Pancreas (tissue), 10 donors: ENCODE measurements at regions not wholly inside any gene's neighbourhood (a gene's known extent, or its start where the extent isn't known, plus 50 kb on each side); places are given as distances from the start of the nearest gene placed in this dataset.
A peak's percentile ranks its signal among the peaks of the same experiment; 100 is the strongest.

Experiments
- ATAC-seq, 4 donors: fragments of 200-7000 bp; cut with Tn5 transposase; one replicate each; pipeline versions ENCODE4 v1.8.0 to v1.9.1; 2020; ENCODE audit warnings: mild to moderate bottlenecking in 4 of 4, moderate library complexity in 4 of 4
- DNase-seq, 6 donors: peaks; one replicate each; pipeline ENCODE4 v3.0.0-alpha.2; 2020
- FAIRE-seq: peaks from 2 replicates; lab custom pipeline; 2012; peaks lifted over from hg19 to GRCh38; lab: Jason Lieb, UNC
- H3K27ac ChIP-seq, 4 donors: fragments of 200-600 bp; sonication (generic); 1 replicate in 3 of 4; 2 replicates in 1 of 4; pipeline versions ENCODE4 v1.5.0 to v1.8.0; 2020
- H3K27me3 ChIP-seq, 4 donors: fragments of 200-600 bp; one replicate each; pipeline ENCODE4 v1.8.0; 2021
- H3K36me3 ChIP-seq, 3 donors: fragments of 200-600 bp; sonication (generic) in 1 of 3; one replicate each; pipeline versions ENCODE4 v1.5.0 to v1.8.0; 2020 to 2021
- H3K4me1 ChIP-seq, 3 donors: fragments of 200-600 bp; one replicate each; pipeline ENCODE4 v1.8.0; 2021
- H3K4me3 ChIP-seq, 4 donors: fragments of 200-600 bp; sonication (generic) in 2 of 4; one replicate each; pipeline versions ENCODE4 v1.5.0 to v1.8.0; 2020 to 2021
- H3K9me3 ChIP-seq, 4 donors: fragments of 200-600 bp; one replicate each; pipeline ENCODE4 v1.8.0; 2021
- WGBS, 2 donors: extraction: QIAGEN DNeasy Blood & Tissue Kit; methylation state at CpG; one replicate each; pipeline ENCODE4 v1.1.7; 2013; 5-methylcytosine and 5-hydroxymethylcytosine counted together
- intact Hi-C, 3 donors: fragments of 100-400 bp; cut with DNase I; formaldehyde crosslinking; loops; one replicate each; pipeline versions ENCODE4 v1.11.1 to v1.14.2; 2022
- TF ChIP-seq, protein P1 (sequence below), 4 donors: fragments of 200-600 bp; sonication (generic) in 3 of 4; IDR thresholded peaks; one replicate each; pipeline versions ENCODE4 v1.5.0 to v1.8.0; 2021; ENCODE audit warnings: antibody characterized with exemption in 4 of 4
- donor health status: healthy with polysubstance abuse.
- donor health status: DM: no; HTN: no; CAD: no; lungs with moderate emphysema.
- donor health status: DM: no; HTN: no; CAD: no.
- donor health status: control.
- donor health status: control.
- donor health status: Bipolar disorder and iron deficiency.
- donor health status: DM: yes; HTN: yes; CAD: no.
- donor health status: DM: no; HTN: no; CAD: no.
- donor health status: DM: no; HTN: no; CAD: no.
- donor health status: DM: yes; HTN: yes; CAD: no.

DNA sequence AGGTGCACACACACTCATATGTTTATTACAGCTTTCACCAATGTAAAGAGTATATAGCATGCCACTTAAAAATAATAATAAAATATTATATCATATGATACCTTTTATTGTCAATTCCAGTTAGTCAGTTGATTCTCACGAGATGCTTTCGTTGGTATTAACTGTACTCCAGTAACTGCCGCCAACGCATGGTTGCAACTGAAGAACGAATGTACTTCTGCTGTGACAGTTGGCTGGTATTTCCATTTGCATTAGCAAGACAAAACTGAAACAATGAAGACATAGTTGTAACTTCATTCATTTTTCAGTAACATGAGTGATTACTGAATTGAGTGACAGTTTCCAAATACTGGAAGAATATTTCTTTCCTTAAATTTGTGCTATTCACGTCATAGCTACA is 70.5 kb upstream of the PRKCQ start:
- H3K9me3 ChIP-seq: no peaks in the 10 kb centered on the region
- intact Hi-C loops: no loop called here
- 65 to 83% methylated on average over 6 of the region's 6 CpGs for WGBS, 2 donors
- FAIRE-seq (no peak), ATAC-seq (no peak), DNase-seq (no peak)
- H3K27ac ChIP-seq: no peak overlapping the region
- H3K36me3 ChIP-seq: no peaks in the 10 kb centered on the region
- H3K4me1 ChIP-seq: no peaks in the 10 kb centered on the region
- peaks cover 0 to 12% (median 0%) of the 10 kb centered on the region in 4 donors for H3K27me3 ChIP-seq
- H3K4me3 ChIP-seq: no peak overlapping the region
- TF ChIP-seq, protein P1, sequence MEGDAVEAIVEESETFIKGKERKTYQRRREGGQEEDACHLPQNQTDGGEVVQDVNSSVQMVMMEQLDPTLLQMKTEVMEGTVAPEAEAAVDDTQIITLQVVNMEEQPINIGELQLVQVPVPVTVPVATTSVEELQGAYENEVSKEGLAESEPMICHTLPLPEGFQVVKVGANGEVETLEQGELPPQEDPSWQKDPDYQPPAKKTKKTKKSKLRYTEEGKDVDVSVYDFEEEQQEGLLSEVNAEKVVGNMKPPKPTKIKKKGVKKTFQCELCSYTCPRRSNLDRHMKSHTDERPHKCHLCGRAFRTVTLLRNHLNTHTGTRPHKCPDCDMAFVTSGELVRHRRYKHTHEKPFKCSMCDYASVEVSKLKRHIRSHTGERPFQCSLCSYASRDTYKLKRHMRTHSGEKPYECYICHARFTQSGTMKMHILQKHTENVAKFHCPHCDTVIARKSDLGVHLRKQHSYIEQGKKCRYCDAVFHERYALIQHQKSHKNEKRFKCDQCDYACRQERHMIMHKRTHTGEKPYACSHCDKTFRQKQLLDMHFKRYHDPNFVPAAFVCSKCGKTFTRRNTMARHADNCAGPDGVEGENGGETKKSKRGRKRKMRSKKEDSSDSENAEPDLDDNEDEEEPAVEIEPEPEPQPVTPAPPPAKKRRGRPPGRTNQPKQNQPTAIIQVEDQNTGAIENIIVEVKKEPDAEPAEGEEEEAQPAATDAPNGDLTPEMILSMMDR (IDR thresholded peaks at IDR 0.05): no peak

DNA sequence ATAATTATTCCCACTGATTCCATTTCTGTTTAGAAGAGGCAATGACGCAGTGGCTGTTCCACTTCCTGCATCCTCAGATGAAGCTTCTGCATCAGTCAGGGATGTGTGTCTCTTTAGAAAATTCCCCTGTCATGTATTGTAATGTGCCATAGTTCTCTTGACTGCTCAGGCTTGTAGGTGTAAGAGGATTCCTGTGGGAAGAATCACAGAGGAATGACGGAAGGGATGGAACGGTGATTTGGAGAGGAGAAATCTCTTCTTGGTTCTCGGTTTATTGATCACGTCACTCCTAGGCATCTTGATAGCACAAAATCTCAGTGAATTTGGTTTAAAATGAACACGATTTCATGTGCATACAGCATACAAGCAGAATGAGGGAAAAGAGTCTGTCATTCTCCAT is 69.8 kb upstream of the PRKCQ start:
- Histone ChIP-seq H3K27me3 (peaks cover 0 to 12% (median 0%) of the 10 kb centered on the region in 4 donors), H3K4me1 (no peaks in the 10 kb centered on the region), H3K9me3 (no peaks in the 10 kb centered on the region), H3K36me3 (no peaks in the 10 kb centered on the region), H3K27ac (no peak overlapping the region), H3K4me3 (no peak overlapping the region)
- no peak for FAIRE-seq
- DNase-seq: no peak
- no peak for ATAC-seq
- intact Hi-C loops: loop anchor here in 1 of 3 donors (10.0 kb wide), 1 partner anchor 225 kb away; no protein-coding TSS in a partner anchor
- WGBS, 2 donors: 41 to 42% methylated on average over 6 of the region's 6 CpGs
- TF ChIP-seq, protein P1 (IDR thresholded peaks at IDR 0.05): no peak

DNA sequence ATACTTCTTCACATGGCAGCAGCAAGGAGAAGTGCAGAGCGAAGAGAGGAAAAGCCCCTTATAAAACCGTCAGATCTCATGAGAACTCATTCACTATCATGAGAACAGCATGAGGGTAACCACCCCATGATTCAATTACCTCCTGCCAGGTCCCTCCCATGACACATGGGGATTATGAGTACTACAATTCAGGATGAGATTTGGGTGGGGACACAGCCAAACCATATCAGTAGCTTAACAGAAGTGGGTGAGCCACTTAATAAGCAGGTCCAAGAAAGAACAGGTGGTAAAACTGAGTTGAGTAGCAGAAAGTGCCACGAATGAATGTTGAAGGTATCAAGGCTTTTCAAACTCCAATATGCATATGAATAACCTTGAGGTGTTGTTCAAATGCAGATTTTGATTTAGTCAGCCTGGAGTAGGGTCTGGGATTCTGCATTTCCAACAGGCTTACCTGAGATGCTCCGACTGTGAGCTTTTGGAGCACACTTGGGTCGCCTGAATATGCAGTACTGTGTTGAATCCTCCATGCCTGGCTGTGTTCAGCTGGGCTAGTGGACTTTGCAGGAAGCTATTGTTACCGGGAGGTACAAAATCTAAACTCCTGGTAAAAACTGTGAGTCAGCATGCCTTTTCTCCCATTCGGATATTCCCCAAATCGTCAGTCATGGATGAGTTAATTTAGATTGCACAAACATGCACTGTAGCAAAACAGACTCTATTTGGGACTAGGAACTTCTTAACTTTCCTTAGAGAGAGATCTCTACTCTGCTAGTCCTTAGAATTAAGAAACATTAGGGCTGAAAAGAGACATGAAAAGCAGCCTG is 69.0 kb upstream of the PRKCQ start:
- DNase-seq (no peak), FAIRE-seq (no peak), ATAC-seq (no peak)
- H3K4me1 ChIP-seq: no peaks in the 10 kb centered on the region
- intact Hi-C loops: loop anchor here in 1 of 3 donors (10.0 kb wide), 1 partner anchor 224 kb away; no protein-coding TSS in a partner anchor
- no peak overlapping the region for H3K27ac ChIP-seq
- H3K4me3 ChIP-seq: no peak overlapping the region
- no peaks in the 10 kb centered on the region for H3K36me3 ChIP-seq
- H3K9me3 ChIP-seq: no peaks in the 10 kb centered on the region
- WGBS, 2 donors: 32 to 36% methylated on average over 8 of the region's 8 CpGs
- peaks cover 0 to 12% (median 0%) of the 10 kb centered on the region in 4 donors for H3K27me3 ChIP-seq
- TF ChIP-seq, protein P1 (IDR thresholded peaks at IDR 0.05): no peak

GRCh38 chr10:6647811-6648526 is 67.9 kb upstream of the PRKCQ start:
- no peaks in the 10 kb centered on the region for H3K9me3 ChIP-seq
- TF ChIP-seq, protein P1 (IDR thresholded peaks at IDR 0.05): peak; percentile 45 to 76 (median 66)
- 36 to 37% methylated on average over 13 of the region's 13 CpGs for WGBS, 2 donors
- FAIRE-seq (no peak), ATAC-seq (peak; percentile 72 to 90 (median 88)), DNase-seq (peak; percentile 21 to 56 (median 42))
- H3K27me3 ChIP-seq: peaks cover 0 to 12% (median 0%) of the 10 kb centered on the region in 4 donors
- H3K4me3 ChIP-seq: no peak overlapping the region
- no peak overlapping the region for H3K27ac ChIP-seq
- no peaks in the 10 kb centered on the region for H3K4me1 ChIP-seq
- H3K36me3 ChIP-seq: no peaks in the 10 kb centered on the region
- intact Hi-C loops: loop anchor here in 1 of 3 donors (10.0 kb wide), 1 partner anchor 223 kb away; no protein-coding TSS in a partner anchor
